PFSK-1 (cell line): ENCODE measurements at regions not wholly inside any gene's neighbourhood (a gene's known extent, or its start where the extent isn't known, plus 50 kb on each side); places are given as distances from the start of the nearest gene placed in this dataset.

ENCODE experiments used
- FOXP2 ChIP-seq: optimal IDR thresholded peaks from 2 replicates; pipeline ENCODE3; 2011; ENCODE audit warnings: borderline replicate concordance, control low read depth, inconsistent platforms; ENCODE audit not compliant: insufficient read depth; ENCODE audit errors: extremely low read length, extremely low read depth
- POLR2AphosphoS5 ChIP-seq: IDR thresholded peaks from 2 replicates; pipeline ENCODE4 v1.6.1; 2012; ENCODE audit warnings: low read depth, mild to moderate bottlenecking, control low read depth, low read length, moderate library complexity
- SIN3A ChIP-seq: IDR thresholded peaks from 2 replicates; pipeline ENCODE4 v1.6.1; 2012; ENCODE audit warnings: mild to moderate bottlenecking, low read length, moderate library complexity, borderline replicate concordance; ENCODE audit not compliant: insufficient read depth
- TAF1 ChIP-seq: IDR thresholded peaks from 2 replicates; pipeline ENCODE4 v1.6.1; 2012; ENCODE audit warnings: low read length, control low read depth, borderline replicate concordance; ENCODE audit not compliant: insufficient read depth
- TF ChIP-seq, protein P1 (sequence below), 2 experiments: IDR thresholded peaks; 2 replicates each; pipeline versions ENCODE4 v1.6.1 to v1.8.0; 2011 to 2012; ENCODE audit warnings: low read depth in 2 of 2, low read length in 2 of 2, control low read depth in 1 of 2, inconsistent platforms in 1 of 2, mild to moderate bottlenecking in 1 of 2, moderate library complexity in 1 of 2; ENCODE audit not compliant: insufficient read depth in 1 of 2

DNA sequence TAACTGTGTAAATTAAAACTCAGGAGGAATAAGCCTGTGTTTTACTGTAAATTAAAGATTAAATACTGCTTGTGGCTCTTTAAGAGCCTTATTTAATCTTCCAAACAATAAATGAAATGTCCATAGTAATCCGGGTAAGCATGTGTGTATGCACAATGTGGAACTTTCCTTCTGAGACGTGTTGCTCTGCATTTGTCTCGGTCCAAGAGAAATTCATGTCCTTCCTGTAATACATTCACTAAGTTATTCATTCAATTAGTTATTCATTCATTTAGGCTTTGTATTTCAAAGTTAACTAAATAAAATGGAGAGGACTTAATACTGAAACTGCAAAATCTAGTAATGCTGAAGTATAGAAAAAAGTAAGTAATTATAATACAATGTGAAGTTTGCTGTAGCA lies 2728.8 kb downstream of the PCDH7 start:
- TF ChIP-seq, protein P1, sequence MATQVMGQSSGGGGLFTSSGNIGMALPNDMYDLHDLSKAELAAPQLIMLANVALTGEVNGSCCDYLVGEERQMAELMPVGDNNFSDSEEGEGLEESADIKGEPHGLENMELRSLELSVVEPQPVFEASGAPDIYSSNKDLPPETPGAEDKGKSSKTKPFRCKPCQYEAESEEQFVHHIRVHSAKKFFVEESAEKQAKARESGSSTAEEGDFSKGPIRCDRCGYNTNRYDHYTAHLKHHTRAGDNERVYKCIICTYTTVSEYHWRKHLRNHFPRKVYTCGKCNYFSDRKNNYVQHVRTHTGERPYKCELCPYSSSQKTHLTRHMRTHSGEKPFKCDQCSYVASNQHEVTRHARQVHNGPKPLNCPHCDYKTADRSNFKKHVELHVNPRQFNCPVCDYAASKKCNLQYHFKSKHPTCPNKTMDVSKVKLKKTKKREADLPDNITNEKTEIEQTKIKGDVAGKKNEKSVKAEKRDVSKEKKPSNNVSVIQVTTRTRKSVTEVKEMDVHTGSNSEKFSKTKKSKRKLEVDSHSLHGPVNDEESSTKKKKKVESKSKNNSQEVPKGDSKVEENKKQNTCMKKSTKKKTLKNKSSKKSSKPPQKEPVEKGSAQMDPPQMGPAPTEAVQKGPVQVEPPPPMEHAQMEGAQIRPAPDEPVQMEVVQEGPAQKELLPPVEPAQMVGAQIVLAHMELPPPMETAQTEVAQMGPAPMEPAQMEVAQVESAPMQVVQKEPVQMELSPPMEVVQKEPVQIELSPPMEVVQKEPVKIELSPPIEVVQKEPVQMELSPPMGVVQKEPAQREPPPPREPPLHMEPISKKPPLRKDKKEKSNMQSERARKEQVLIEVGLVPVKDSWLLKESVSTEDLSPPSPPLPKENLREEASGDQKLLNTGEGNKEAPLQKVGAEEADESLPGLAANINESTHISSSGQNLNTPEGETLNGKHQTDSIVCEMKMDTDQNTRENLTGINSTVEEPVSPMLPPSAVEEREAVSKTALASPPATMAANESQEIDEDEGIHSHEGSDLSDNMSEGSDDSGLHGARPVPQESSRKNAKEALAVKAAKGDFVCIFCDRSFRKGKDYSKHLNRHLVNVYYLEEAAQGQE (IDR thresholded peaks at IDR 0.05; ENCODE audit: insufficient read depth in 1 of 2, low read depth in 2 of 2, low read length in 2 of 2): no peak
- TF ChIP-seq FOXP2: no peak
- no peak for TF ChIP-seq POLR2AphosphoS5
- TF ChIP-seq SIN3A: no peak
- no peak for TF ChIP-seq TAF1

- no peak for TF ChIP-seq SIN3A
These were observed 2733.3 kb downstream of the PCDH7 start for GRCh38 chr4:33453436-33453835.

GRCh38 chr4:33453916-33454315 lies 2733.7 kb downstream of the PCDH7 start:
- no peak for TF ChIP-seq FOXP2

DNA sequence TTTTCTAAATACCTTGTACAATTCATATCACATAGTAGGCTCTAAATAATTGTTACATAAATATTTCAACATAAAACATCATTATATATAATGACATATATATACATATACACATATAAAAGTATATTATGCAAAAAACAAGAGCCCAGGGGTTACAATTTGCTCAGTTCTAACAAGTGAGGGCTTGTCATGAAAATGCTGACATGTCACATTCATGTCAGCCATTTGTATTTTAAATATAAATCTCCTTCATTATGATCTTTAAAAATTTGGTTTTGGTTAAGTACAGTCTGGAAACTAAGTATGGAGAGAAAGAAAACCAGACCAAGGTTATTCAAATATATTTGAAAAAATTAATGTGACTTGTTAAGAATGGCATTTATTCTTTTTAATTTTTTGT lies 2745.4 kb downstream of the PCDH7 start:
- no peak for TF ChIP-seq TAF1
- TF ChIP-seq FOXP2: no peak

DNA sequence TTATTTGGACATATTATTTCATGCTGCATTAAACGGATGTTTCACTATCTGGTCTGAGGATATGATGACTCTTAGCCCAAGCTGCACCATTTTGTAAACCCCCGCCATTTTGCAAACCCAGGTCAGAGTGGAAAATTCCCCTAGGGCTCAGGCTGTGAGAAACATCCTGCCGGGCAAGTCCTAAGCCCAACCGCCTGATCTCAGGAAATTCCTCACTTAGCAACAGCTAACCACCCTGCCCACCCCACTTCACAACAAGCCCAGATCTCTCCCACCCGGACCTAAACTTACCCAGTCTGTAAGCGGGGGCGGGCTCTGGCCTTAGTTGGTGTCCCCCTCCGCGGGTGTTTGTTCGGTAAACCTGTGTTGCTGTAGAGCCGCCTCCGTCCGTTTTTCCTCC lies 2747.1 kb downstream of the PCDH7 start:
- TF ChIP-seq, protein P1 (IDR thresholded peaks at IDR 0.05; ENCODE audit: insufficient read depth in 1 of 2, low read depth in 2 of 2, low read length in 2 of 2): no peak
- TF ChIP-seq POLR2AphosphoS5 (no peak), SIN3A (no peak), FOXP2 (no peak), TAF1 (no peak)

DNA sequence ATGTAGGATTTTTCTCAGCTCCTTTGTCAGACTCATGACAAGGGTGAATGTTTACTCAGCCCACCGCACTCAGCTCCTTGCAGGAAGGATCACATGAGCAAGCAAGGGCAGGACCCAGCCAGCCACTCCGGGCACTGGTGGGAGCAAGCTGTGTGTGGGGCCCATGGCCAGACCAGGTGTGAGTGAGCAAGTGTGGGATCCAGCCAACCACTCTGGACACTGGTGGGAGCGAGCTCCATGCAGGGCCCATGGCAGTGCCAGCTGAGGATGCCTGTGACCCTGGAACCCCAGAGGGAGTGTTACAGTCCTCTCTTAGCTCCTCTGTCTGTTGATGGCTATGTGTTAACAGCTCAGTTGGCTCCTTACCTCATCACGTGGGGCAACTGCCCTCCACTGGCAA lies 2750.6 kb downstream of the PCDH7 start:
- TF ChIP-seq, protein P1 (IDR thresholded peaks at IDR 0.05; ENCODE audit: insufficient read depth in 1 of 2, low read depth in 2 of 2, low read length in 2 of 2): no peak
- no peak for TF ChIP-seq FOXP2
- no peak for TF ChIP-seq SIN3A
- TF ChIP-seq TAF1: no peak
- TF ChIP-seq POLR2AphosphoS5: no peak

- TF ChIP-seq, protein P1 (IDR thresholded peaks at IDR 0.05; ENCODE audit: insufficient read depth in 1 of 2, low read depth in 2 of 2, low read length in 2 of 2): no peak
- no peak for TF ChIP-seq POLR2AphosphoS5
- TF ChIP-seq TAF1: no peak
- TF ChIP-seq SIN3A: no peak
- no peak for TF ChIP-seq FOXP2
These were observed 2757.5 kb downstream of the PCDH7 start for GRCh38 chr4:33477715-33478114.
